Brain pericyte (primary cell): ENCODE measurements at regions not wholly inside any gene's neighbourhood (a gene's known extent, or its start where the extent isn't known, plus 50 kb on each side); places are given as distances from the start of the nearest gene placed in this dataset.
"Not testable (repeated sequence)": the region's sequence is repeated elsewhere in the genome, so short reads cannot be mapped to it uniquely, and the experiment has no call there.

Source experiments
- DNase-seq: peaks from one replicate; pipeline ENCODE4 v3.0.0-alpha.2; 2012; ENCODE audit warnings: low read depth, low spot score

DNA sequence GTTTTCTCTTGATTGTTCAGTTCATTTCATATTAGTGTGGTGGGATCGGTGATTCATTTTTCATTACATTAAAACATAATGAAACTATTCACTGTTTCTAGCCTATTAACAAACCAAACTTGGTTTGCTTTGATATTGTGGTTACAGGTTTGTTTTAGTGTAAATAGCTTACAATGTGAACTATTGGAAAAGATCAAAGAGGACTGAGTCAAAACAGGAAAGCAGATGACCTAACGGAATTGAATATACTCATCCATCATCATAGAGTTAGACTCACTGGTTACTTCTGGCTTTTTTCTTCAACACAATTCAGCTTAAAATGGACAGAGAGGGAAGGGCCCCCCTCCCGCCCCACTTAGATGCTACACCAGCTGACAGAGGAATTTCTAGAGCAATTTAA lies 616.2 kb upstream of the AADAT start:
- no peak for DNase-seq

- no peak for DNase-seq
Observed at GRCh38 chr4:170700064-170700463, 610.3 kb upstream of the AADAT start.

DNA sequence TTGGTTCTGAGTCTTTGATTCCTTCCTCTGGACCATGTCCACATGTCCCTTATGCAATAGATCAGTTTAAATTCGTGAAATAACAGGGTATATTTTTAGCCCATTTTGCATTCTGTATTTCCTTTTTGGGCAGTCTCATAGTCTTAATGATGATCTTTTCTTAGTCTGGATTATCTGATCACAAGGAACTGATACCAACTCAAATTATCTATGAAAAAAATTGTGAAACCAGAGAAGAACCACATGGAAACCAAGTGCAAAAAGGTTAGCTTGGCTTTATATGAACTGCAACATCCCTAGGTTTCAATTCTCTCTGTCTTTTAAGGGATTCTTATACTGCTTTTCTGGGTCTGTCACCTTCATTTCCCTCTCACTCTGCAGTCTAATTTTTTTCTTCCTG lies 608.6 kb upstream of the AADAT start:
- no peak for DNase-seq

DNA sequence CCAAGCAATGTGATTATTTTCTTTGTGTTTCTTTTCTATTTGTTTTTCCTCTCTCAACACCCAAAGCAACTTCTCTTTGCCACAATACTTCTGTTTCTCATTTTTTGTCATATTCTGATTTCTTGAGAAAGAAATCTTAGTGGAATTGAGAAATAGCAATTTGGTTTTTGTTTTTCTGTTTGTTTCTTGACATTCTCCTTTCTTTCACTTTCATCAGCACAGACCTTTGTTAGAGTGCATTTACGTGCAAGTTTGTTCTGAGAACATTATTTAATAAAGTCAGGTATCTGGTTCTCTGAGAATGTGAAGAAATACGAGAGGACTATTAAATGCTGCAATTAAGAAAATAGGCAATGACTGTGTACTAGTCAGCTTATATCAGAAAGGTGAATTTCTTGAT lies 608.1 kb upstream of the AADAT start:
- DNase-seq, result no peak

DNA sequence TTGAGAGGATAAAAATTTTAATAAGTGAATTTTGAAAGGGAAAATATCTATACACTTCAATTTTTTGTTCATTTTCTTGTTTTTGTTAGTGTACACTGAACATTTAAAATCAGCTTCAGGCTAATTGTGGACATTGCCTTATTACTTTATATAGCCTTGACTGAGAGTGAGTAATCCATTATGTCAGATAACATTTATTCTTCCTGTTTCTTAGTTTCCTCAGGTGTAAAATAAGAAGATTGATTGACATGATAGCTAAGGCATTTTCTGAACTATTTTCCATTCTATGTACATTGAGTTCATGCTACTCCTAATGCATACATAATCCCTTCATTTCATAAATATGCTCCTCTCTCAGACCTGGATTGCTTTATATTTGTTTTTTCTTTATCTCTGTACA lies 607.3 kb upstream of the AADAT start:
- no peak for DNase-seq

GRCh38 chr4:170691168-170691567 lies 601.4 kb upstream of the AADAT start:
- DNase-seq, result no peak

DNA sequence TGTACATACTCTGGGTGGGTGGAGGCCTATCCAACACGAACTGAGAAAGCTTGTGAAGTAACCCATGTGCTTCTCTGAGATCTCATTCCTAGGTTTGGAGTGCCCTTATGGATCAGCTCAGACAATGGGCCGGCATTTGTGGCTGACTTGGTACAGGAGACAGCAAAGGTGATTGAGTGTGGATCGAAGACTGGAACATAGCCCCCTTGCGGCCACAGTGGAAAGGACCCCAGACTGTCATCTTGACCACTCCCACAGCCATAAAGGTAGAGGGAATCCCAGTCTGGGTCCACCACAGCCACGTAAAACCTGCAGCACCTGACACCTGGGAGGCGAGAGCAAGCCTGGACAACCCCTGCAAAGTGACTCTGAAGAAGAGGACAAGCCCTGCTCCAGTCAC lies 598.0 kb upstream of the AADAT start:
- no peak for DNase-seq

GRCh38 chr4:170685701-170686100 lies 595.9 kb upstream of the AADAT start:
- not testable (repeated sequence) for DNase-seq

DNA sequence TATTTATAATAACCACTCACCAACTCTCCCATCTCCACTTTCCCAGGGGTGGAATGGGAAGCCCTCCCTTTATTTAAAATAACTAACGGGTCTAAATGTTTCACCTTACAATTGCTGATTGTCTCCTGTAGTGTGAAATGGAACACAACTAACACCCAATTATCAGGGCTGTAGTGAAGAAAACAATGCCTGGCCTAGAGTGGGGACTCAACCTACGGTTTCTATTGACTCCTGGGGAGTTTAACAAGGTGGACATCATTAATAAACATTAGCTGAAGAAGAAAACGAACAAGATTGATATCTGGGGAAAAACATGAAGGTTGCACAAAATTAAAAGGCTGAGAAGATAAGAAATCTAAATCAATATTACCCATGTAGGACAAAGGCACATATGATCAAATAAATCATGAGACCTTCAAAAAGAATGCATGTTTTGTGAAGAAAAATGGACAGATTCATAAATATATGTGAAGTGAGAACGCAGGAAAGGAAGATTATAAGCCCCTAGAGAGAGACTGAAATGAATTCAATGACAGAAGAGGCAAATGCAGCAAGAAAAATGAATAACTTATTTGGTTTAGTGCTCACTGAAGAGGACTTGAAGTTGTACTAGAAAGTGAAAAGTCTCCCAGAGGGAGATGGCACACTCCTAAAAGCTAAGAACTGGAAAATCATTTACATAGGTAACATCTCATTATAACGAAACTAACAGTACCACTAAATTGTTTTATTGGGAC lies 593.0 kb upstream of the AADAT start:
- DNase-seq, result no peak

GRCh38 chr4:170682087-170682486 lies 592.3 kb upstream of the AADAT start:
- DNase-seq, result not testable (repeated sequence)

DNA sequence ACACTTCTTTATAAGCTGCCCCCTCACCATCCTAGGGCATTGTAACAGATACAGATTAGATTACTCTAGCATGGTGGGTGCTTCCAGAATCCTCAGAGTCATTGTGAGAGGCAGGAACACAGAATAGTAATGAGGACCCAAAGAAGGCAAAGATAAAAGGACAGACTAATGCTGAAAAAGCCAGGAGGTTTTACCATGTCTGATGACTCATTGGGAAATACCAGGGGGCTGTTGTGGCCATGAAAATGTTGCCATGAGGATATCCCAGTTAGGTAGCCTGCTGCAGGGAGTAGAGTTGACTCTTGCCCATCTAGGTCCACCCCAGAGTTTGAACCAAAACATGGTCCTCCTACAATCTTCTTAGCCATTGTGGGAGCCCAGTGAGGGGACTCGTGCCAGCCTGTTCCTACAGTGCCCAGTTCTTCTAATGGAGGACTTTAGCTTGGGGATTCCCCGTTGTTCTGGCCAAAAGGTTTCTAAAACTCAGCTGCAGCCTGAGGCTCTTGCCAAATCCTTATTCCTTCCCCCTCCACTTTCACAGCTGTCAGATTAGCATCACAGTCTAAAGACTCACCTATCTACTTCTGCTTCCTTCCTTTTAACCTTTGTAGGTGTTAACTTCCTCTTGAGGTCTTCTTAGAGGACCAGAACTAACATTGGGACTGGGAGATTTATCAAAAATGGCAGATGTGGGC lies 586.0 kb upstream of the AADAT start:
- DNase-seq, result no peak

DNA sequence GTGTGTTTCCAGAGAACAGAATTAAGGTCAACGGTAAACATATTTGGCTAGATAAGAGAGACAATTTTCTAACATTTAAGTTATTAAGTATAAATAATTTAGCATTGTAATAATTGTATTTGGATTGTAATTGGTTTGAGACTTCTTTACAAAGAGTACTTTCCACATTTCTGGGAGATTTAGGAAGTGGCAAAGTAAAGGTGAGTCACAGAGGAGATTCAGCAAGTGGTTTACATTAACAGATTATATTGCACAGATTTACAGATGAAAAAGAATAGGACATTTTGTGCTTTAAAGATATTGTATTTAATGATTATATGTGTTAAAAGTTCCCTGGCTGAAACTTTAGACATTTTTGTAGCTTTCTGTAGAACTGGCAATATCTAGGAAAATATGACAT lies 584.4 kb upstream of the AADAT start:
- DNase-seq, result no peak

DNA sequence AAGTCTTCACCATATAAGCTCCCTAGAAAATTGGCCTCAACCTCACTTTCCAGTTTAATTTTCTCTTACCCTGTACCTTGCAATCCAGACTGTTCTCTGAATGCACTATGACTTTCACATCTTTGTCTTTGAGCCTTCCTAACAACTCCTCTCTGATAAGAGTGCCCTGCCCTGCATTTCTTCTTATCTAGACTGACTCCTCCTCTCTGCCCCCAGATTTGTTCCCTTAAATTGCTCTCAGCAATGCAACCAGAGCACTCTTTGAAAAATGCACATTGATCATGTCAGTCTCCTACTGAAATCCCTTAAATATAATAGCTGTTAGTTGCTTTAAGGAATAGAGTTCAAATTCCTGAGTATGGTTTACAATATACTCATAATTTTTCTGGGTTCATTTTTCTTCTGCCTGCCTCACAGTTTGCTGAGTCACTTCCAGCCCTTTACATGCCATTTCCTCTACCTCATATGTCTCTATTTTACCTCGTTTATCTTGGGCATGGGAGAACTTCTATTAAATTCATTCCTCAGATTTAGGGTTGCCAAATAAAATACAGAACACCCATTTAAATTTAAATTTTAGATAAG lies 582.7 kb upstream of the AADAT start:
- no peak for DNase-seq

- DNase-seq, result no peak
Observed at GRCh38 chr4:170671171-170671570, 581.4 kb upstream of the AADAT start.

- DNase-seq, result no peak
Observed at GRCh38 chr4:170667814-170668213, 578.1 kb upstream of the AADAT start.

- DNase-seq, result no peak
Observed at GRCh38 chr4:170666909-170667308, 577.2 kb upstream of the AADAT start.

DNA sequence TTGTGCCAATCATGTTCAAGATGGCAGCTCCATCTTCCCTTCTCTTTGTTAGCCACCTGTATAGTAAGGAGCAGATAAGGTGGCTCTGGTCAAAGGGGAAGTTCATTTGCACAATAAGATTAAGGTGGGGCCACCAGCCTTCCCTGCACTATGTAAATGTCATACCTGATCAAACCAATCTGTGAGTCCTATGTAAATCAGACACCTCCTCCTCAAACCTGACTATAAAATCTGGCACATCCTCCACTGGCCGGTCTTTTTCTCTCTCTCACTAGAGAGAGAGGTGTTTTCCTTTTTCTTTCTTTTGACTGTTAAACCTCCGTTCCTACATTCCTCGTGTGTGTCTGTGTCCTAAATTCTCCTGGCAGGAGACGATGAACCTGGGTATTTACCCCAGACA lies 572.5 kb upstream of the AADAT start:
- no peak for DNase-seq

DNA sequence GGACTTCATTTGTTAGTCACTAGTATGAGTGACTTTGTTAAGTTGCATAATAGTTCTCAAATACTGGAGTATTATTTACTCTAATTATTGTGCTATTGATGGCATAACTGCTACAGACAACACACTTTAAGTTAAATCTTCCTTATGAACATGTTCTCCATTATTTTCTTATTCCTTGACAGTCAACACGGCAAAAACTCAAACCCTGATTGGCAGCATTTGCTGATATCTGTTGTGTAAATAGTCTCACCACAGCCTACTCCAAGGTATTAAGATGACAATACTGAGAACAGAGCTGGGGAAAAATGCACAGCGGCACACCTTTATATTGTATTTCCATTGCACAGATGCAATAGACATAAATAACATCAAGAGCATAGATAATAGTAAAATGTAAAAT lies 568.0 kb upstream of the AADAT start:
- DNase-seq, result no peak

- no peak for DNase-seq
Observed at GRCh38 chr4:170656506-170656905, 566.8 kb upstream of the AADAT start.

DNA sequence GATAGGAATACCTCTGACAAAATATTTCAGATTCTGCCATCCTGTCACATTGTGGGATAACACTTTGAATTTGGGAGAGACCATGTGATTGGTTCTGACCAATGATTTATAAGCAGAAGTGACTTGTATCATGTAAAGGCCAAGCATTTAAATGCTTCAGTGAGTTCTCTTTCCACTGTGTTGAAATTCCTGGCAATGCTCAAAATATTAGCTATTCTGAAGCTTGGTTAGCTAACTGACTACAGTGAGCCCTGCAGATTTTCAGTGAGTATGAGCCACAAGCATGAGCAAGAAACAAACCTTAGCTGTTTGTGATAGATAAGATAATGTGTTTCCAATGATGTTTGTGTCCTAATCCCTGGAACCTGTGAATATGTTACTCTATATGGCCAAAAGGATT lies 562.8 kb upstream of the AADAT start:
- no peak for DNase-seq

DNA sequence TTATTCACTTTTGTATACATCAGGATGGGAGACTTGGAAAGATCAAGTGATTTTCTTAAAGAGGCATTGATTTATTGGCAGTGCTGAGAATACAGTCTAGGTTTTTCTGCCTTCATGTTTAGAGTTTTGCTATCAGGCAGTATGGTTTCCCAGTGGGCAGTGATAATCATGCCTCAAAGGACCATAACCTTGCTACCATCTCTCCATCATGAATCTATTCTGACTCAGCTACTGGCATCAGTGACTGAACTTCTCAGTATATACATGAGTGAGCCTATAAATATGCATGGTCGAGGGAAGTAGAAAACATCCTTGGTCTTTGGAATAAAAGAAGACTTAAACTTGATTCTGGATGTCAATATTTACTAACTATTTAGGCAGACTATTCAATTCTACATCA lies 562.0 kb upstream of the AADAT start:
- no peak for DNase-seq

GRCh38 chr4:170627418-170627817 lies 537.7 kb upstream of the AADAT start:
- no peak for DNase-seq

- DNase-seq, result no peak
Observed at GRCh38 chr4:170623899-170624298, 534.1 kb upstream of the AADAT start.
